Right lobe of liver (tissue), 6 donors: ENCODE measurements at regions not wholly inside any gene's neighbourhood (a gene's known extent, or its start where the extent isn't known, plus 50 kb on each side); places are given as distances from the start of the nearest gene placed in this dataset.
A peak's percentile ranks its signal among the peaks of the same experiment; 100 is the strongest.
"Not testable (repeated sequence)": the region's sequence is repeated elsewhere in the genome, so short reads cannot be mapped to it uniquely, and the experiment has no call there.

Experiments
- ATAC-seq, 4 donors: fragments of 200-7000 bp; cut with Tn5 transposase; one replicate each; pipeline ENCODE4 v1.9.1; 2020; ENCODE audit warnings: mild to moderate bottlenecking in 4 of 4, moderate library complexity in 4 of 4
- DNase-seq, 3 donors: peaks; one replicate each; pipeline ENCODE4 v3.0.0-alpha.2; 2020
- H3K27ac ChIP-seq, 3 donors: fragments of 200-600 bp; one replicate each; pipeline ENCODE4 v1.8.0; 2022
- H3K27me3 ChIP-seq, 2 donors: fragments of 200-600 bp; one replicate each; pipeline ENCODE4 v1.8.0; 2022
- H3K36me3 ChIP-seq, 4 donors: fragments of 200-600 bp; sonication (generic) in 1 of 4; one replicate each; pipeline versions ENCODE4 v1.5.1 to v1.8.0; 2017 to 2022; ENCODE audit warnings: control low read depth in 1 of 4
- H3K4me1 ChIP-seq, 4 donors: fragments of 200-600 bp; sonication (generic) in 1 of 4; one replicate each; pipeline versions ENCODE4 v1.5.1 to v1.8.0; 2017 to 2022; ENCODE audit warnings: control low read depth in 1 of 4
- H3K4me3 ChIP-seq, 3 donors: fragments of 200-600 bp; one replicate each; pipeline ENCODE4 v1.8.0; 2022
- H3K9me3 ChIP-seq, 4 donors: fragments of 200-600 bp; sonication (generic) in 1 of 4; one replicate each; pipeline versions ENCODE4 v1.5.1 to v1.8.0; 2017 to 2022; ENCODE audit warnings: control low read depth in 1 of 4
- CTCF ChIP-seq, 4 donors: fragments of 200-600 bp in 3 of 4; fragments of 450-650 bp in 1 of 4; IDR thresholded peaks; one replicate each; pipeline versions ENCODE4 v1.5.1 to v1.8.0; 2016 to 2022; ENCODE audit warnings: antibody characterized with exemption in 4 of 4, mild to moderate bottlenecking in 2 of 4
- POLR2A ChIP-seq: fragments of 450-650 bp; IDR thresholded peaks from one replicate; pipeline ENCODE4 v1.6.1; 2017; ENCODE audit warnings: antibody characterized with exemption, mild to moderate bottlenecking
- WGBS: methylation state at CpG from one replicate; pipeline ENCODE4 v1.1.6; 2018; ENCODE audit warnings: low coverage, low lambda C conversion rate; ENCODE audit not compliant: insufficient coverage; ENCODE audit errors: missing lambda C conversion rate; 5-methylcytosine and 5-hydroxymethylcytosine counted together
- intact Hi-C, 2 donors: fragments of 100-400 bp; cut with DNase I; formaldehyde crosslinking; loops; one replicate each; pipeline versions ENCODE4 v1.11.2 to v1.14.1; 2022
- donor health status: DM: no; HTN: yes; CAD: no.
- donor health status: DM: no; HTN: no; CAD: no.
- donor health status: DM: no; HTN: no; CAD: no.
- donor health status: DM: no; HTN: yes; CAD: no.
- donor health status: DM: no; HTN: yes; CAD: no.

DNA sequence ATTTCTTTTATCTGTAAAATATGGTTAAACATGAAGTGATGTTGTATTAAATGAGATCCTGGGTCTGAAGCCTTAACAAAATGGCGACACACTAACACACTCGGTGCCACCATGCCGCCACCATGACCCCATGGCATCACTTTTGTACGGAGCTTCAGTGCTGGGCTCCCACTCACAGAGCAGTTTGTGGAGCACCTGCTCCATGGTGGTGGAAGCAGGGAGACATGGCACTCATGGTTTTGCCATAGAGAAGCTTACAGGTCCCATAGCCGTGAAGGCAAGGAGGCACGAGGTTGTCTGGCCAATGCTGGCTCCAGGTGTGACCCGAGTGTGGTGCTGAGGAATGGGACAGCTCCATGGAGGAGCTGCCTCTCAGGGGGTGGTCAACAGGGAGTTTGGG is 63.5 kb upstream of the EN2 start:
- DNase-seq: no peak
- Histone ChIP-seq H3K27me3 (no peaks in the 10 kb centered on the region), H3K36me3 (no peaks in the 10 kb centered on the region), H3K9me3 (no peaks in the 10 kb centered on the region), H3K4me3 (no peak overlapping the region), H3K4me1 (no peaks in the 10 kb centered on the region), H3K27ac (no peak overlapping the region)
- WGBS: 33% methylated on average over 2 of the region's 7 CpGs
- TF ChIP-seq CTCF (IDR thresholded peaks at IDR 0.05): no peak
- TF ChIP-seq POLR2A: no peak
- intact Hi-C loops: no loop called here
- ATAC-seq: no peak

GRCh38 chr7:155395176-155395797 is 62.6 kb upstream of the EN2 start:
- intact Hi-C loops: no loop called here
- WGBS: 32% methylated on average over 8 of the region's 17 CpGs
- Histone ChIP-seq H3K27ac (no peak overlapping the region), H3K27me3 (no peaks in the 10 kb centered on the region), H3K4me1 (no peaks in the 10 kb centered on the region), H3K9me3 (no peaks in the 10 kb centered on the region), H3K36me3 (no peaks in the 10 kb centered on the region), H3K4me3 (no peak overlapping the region)
- no peak for TF ChIP-seq CTCF (IDR thresholded peaks at IDR 0.05)
- TF ChIP-seq POLR2A: no peak
- ATAC-seq (no peak), DNase-seq (peak in 1 of 3 donors; percentile 18)

GRCh38 chr7:155396661-155397060 is 61.3 kb upstream of the EN2 start:
- no peak overlapping the region for H3K27ac ChIP-seq
- no peaks in the 10 kb centered on the region for H3K9me3 ChIP-seq
- TF ChIP-seq POLR2A (no peak), CTCF (IDR thresholded peaks at IDR 0.05) (no peak)
- H3K27me3 ChIP-seq: no peaks in the 10 kb centered on the region
- intact Hi-C loops: no loop called here
- ATAC-seq (no peak), DNase-seq (no peak)
- no peaks in the 10 kb centered on the region for H3K4me1 ChIP-seq
- 0% methylated on average over 1 of the region's 16 CpGs for WGBS
- no peak overlapping the region for H3K4me3 ChIP-seq
- H3K36me3 ChIP-seq: no peaks in the 10 kb centered on the region

GRCh38 chr7:155397758-155398714 is 59.9 kb upstream of the EN2 start:
- WGBS: 75% methylated on average over 4 of the region's 49 CpGs
- H3K36me3 ChIP-seq, H3K4me1 ChIP-seq, H3K27ac ChIP-seq, H3K9me3 ChIP-seq, H3K4me3 ChIP-seq, intact Hi-C loops, DNase-seq, ATAC-seq, H3K27me3 ChIP-seq: not testable (repeated sequence)

DNA sequence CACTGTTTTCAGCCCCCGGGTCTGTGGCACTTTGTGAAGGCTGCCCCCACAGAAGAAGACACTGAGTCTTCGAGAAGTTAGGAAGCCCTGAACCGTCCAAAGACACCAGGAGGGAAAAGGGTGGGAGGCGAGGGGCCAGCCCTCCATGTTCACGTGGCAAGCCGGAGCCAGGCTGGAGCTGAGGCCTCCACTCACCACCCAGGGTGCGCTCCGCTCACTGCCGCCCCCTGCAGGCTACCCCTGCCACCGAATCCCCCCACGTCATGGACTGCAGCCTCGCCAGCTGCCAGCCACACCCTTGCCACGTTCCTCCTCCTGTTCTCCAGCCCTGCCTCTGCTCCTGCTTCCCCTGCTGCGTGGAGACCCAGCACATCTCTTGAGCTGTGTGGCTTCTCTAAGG is 59.0 kb upstream of the EN2 start:
- TF ChIP-seq CTCF (IDR thresholded peaks at IDR 0.05): no peak
- no peak for TF ChIP-seq POLR2A
- Histone ChIP-seq H3K4me1 (no peaks in the 10 kb centered on the region), H3K27me3 (no peaks in the 10 kb centered on the region), H3K36me3 (no peaks in the 10 kb centered on the region), H3K4me3 (no peak overlapping the region), H3K9me3 (no peaks in the 10 kb centered on the region), H3K27ac (no peak overlapping the region)
- 55% methylated on average over 5 of the region's 14 CpGs for WGBS
- ATAC-seq: peak in 1 of 4 donors; percentile 12
- DNase-seq: no peak
- intact Hi-C loops: no loop called here
